Memory B cell (primary cell): ENCODE measurements at regions not wholly inside any gene's neighbourhood (a gene's known extent, or its start where the extent isn't known, plus 50 kb on each side); places are given as distances from the start of the nearest gene placed in this dataset.

Experiments
- ATAC-seq: fragments of 150-1000 bp; cut with Tn5 transposase; 2 replicates; pipeline ENCODE4 v1.10.0; 2021; ENCODE audit warnings: low read depth, mild to moderate bottlenecking, moderate library complexity
- DNase-seq, 2 donors: peaks; one replicate each; pipeline ENCODE4 v3.0.0; 2022; ENCODE audit warnings: low spot score in 2 of 2
- H3K27ac Mint-ChIP-seq: one replicate; pipeline ENCODE4 v1.8.0; 2022; ENCODE audit warnings: mild to moderate bottlenecking, moderate library complexity, mixed read lengths
- H3K27me3 Mint-ChIP-seq: one replicate; pipeline ENCODE4 v1.8.0; 2022; ENCODE audit warnings: mixed read lengths
- H3K36me3 Mint-ChIP-seq: one replicate; pipeline ENCODE4 v1.8.0; 2022; ENCODE audit warnings: mild to moderate bottlenecking, mixed read lengths
- H3K4me1 Mint-ChIP-seq: one replicate; pipeline ENCODE4 v1.8.0; 2022; ENCODE audit warnings: mixed read lengths
- H3K4me3 Mint-ChIP-seq: one replicate; pipeline ENCODE4 v1.8.0; 2022; ENCODE audit warnings: mild to moderate bottlenecking, moderate library complexity, mixed read lengths
- H3K9me3 Mint-ChIP-seq: one replicate; pipeline ENCODE4 v1.8.0; 2022; ENCODE audit warnings: mixed read lengths

DNA sequence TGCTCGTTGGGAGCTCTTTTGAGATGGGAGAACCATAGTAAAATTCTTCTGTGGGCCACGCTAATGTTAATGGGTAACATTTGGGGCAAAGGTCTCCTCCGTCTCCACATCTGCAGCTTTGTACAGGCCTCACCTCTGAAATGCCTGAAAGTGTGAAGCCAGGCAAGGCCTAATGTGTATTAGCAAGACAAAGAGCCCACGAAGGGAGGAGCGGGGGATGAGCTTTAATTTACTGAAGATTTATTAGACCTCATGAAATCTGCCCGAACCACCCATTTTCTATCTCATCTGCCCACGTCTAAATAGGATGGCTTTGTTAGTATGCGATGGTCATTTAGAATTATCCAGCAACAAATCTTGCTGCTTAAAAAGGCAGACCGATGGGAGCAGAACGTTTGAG is 408.9 kb downstream of the PMP22 start:
- no peaks in the 10 kb centered on the region for H3K36me3 Mint-ChIP-seq

DNA sequence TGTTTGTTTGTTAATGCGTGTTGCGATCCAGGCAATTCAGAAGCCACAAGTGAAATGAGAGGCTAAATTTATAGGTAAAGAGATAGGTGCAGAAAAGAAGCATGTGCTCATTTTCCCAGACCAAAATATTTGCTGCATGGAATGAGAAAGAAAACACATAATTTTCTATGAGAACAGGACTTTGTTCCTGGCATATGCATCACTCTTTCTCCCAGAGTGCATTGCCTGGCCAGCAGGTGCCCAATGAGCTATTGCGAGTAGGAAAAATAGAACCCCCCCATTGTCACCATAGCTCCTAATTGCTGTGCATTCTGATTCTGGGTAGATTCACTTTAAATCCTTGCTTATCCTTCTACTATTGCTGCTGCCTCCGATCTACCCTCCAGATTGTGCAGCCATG is 410.4 kb downstream of the PMP22 start:
- H3K9me3 Mint-ChIP-seq = no peaks in the 10 kb centered on the region
- H3K36me3 Mint-ChIP-seq = no peaks in the 10 kb centered on the region
- ATAC-seq (no peak), DNase-seq (no peak)
- no peaks in the 10 kb centered on the region for H3K27me3 Mint-ChIP-seq
- H3K27ac Mint-ChIP-seq = no peak overlapping the region
- no peaks in the 10 kb centered on the region for H3K4me1 Mint-ChIP-seq
- no peak overlapping the region for H3K4me3 Mint-ChIP-seq

More for the DNA sequence above, 408.9 kb downstream of the PMP22 start:
- DNase-seq = no peak
- no peaks in the 10 kb centered on the region for H3K9me3 Mint-ChIP-seq
- no peaks in the 10 kb centered on the region for H3K27me3 Mint-ChIP-seq
- no peak for ATAC-seq
- H3K27ac Mint-ChIP-seq = no peak overlapping the region
- no peaks in the 10 kb centered on the region for H3K4me1 Mint-ChIP-seq
- H3K4me3 Mint-ChIP-seq = no peak overlapping the region

DNA sequence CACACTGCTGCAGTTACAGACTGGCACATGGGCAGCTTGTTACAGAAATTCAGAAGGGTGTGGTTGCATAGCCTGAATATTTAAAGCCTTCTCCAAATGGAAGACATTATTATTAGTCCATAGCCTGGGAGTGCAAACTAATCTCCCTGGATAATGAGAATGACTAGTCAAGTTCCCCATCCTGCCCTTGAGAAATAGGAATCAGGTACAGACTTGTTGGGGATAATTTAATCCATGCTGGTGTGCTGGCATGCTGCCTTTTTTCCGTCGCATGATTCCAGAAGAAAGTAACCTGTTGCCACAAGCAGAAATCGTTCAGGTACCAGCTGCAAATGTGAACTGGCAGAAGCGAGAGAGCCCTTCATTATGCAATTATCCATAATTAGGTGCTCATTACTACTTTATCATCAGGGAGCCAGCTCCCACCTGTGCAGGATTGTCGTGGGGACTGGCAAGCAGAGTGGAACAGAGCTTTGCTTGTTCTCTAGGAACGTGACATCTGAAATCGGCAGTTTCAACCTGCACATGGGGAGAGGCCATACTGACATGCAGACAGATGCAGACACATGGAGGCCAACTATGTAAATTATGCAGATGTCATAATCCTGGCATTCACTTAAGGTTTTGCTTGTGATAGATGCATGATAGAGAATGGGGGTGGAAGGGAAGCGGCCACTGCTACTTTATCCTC is 419.4 kb downstream of the PMP22 start:
- no peaks in the 10 kb centered on the region for H3K4me1 Mint-ChIP-seq
- H3K9me3 Mint-ChIP-seq = peaks cover 5% of the 10 kb centered on the region
- DNase-seq (no peak), ATAC-seq (no peak)
- H3K27me3 Mint-ChIP-seq = peaks cover 4% of the 10 kb centered on the region
- H3K27ac Mint-ChIP-seq = no peak overlapping the region
- no peak overlapping the region for H3K4me3 Mint-ChIP-seq
- no peaks in the 10 kb centered on the region for H3K36me3 Mint-ChIP-seq

DNA sequence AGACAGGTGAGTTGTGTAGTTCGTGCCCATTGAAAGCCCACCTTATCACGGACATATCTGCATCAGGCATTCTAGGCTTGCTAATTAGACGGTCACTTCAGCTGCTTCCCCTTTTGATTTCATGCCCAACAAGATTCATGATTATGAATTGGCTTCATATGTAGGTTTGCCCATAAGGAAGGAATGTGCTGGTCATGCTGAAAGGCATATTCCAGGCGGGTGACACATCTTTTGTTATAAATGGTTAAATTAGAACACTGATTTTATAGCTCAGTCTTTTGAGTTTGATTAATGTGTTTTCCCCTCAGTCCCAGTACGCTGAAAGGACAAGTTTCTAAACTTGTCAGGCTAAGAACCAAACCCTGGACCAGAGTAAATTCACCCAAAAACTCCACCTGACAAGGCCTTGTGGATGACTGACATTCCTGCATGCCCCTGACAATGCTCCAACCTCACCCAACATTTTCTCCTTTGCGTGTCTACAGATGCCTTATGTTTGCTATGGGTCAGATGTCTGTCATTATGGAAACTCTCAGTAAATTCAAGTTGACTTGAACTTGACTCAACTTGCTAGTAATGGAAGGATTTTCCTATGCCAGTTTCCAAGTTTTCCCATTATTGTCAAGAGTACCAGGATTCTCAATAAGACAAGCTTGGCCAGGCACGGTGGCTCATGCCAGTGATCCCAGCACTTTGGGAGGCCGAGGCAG is 421.9 kb downstream of the PMP22 start:
- H3K4me1 Mint-ChIP-seq = no peaks in the 10 kb centered on the region
- H3K27me3 Mint-ChIP-seq = peaks cover 5% of the 10 kb centered on the region
- no peaks in the 10 kb centered on the region for H3K36me3 Mint-ChIP-seq
- H3K9me3 Mint-ChIP-seq = peaks cover 4% of the 10 kb centered on the region
- no peak overlapping the region for H3K4me3 Mint-ChIP-seq
- ATAC-seq (no peak), DNase-seq (no peak)
- H3K27ac Mint-ChIP-seq = no peak overlapping the region

DNA sequence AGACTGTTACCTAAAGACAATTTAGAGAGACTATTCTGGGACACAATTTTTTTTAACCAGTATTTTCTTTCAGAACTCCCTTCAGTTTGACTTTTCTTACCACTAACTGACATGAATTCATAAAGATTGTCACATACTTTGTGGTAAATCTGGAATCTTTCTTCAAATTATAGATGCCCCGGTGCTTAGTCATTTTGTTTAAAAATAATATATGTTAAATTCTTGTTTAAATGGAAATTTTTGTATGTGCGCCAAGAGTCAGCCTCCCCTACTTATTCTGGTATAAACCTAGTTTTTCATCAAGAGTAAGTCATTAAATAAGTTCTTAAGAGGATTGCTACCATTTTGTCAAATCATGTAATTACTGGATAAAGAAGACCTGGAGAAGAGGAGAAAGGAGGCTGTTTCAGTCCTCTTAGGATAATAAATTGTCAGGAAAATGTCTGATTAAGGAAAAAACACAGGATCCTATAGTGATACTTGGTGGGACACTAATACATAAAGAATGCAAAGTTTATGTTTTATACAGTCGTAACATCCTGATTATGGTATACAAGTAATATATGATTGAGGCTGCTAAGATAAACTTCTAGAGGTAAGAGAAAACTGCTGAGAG is 424.4 kb downstream of the PMP22 start:
- peaks cover 2% of the 10 kb centered on the region for H3K9me3 Mint-ChIP-seq
- H3K27ac Mint-ChIP-seq = no peak overlapping the region
- ATAC-seq = no peak
- peaks cover 4% of the 10 kb centered on the region for H3K27me3 Mint-ChIP-seq
- H3K4me1 Mint-ChIP-seq = no peaks in the 10 kb centered on the region
- no peaks in the 10 kb centered on the region for H3K36me3 Mint-ChIP-seq
- no peak overlapping the region for H3K4me3 Mint-ChIP-seq
- DNase-seq = no peak

DNA sequence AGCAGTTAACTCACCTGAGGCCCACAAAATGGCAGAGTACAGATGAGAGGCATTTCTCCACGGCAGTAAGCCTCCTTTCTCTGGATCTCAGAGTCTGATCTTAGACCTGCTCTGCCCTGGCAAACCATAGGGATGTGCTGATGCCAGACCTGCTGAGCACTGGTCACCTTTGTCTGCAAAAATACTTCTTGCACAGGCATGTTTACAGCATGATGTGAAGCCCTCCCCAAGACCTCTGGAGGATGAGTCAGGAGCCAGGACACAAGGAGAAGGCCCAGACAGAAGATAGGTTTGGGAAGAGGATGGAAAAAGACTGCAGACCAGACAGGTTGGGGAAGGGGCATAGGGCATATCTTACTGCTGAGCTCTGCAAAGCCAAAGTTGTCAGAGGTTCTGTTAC is 426.6 kb downstream of the PMP22 start:
- DNase-seq = no peak
- Mint-ChIP-seq H3K27me3 (peaks cover 2% of the 10 kb centered on the region), H3K4me1 (no peaks in the 10 kb centered on the region), H3K9me3 (no peaks in the 10 kb centered on the region), H3K27ac (no peak overlapping the region), H3K4me3 (no peak overlapping the region), H3K36me3 (no peaks in the 10 kb centered on the region)
- no peak for ATAC-seq

DNA sequence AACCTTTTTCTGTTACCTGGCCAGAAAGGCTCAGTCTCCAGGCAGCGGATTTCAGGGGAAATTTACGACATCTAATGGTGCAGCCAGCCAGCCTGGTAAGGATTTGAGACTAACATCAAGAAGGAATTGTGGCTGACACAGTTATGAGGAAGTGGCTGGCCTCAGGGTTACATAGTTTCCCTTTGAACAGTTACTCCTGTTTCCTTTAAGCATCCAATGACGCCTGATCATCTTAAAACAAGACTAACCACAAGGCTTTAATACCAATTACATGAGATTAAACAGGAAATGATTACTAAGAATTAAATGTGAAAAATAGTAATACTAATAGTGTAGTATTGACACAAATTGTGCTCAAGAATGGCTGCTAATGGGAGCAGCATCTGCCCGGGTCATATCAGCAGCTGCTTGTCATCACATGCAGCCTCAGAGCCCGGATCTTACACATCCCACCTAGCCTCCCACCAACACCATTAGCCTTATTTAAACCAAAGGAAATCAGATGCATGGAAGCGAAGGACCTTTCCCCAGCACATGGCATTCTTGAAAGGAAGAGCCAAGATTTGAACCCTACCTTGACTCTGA is 431.8 kb downstream of the PMP22 start:
- Mint-ChIP-seq H3K4me3 (no peak overlapping the region), H3K36me3 (no peaks in the 10 kb centered on the region), H3K9me3 (no peaks in the 10 kb centered on the region), H3K4me1 (no peaks in the 10 kb centered on the region), H3K27ac (no peak overlapping the region), H3K27me3 (no peaks in the 10 kb centered on the region)
- no peak for ATAC-seq
- no peak for DNase-seq

DNA sequence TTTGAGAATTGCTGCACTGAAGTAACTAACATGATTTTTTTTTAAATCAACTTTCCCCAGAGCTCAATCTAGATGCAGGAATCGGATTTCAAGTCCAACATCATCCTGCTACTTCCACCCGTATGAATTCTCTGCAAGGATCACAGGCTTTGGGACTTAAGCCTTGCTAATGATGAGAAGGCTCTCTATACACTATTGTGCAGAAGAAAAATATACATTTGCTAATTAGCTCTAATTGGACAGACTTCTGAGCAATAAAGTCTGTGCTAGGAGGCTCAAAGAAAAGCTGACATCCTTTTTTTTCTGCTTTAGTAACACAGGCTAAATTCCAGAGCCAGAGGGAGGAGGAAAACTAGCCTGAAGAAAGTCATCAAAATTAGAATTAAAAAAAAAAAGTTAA is 433.6 kb downstream of the PMP22 start:
- DNase-seq (no peak), ATAC-seq (no peak)
- no peaks in the 10 kb centered on the region for H3K9me3 Mint-ChIP-seq
- H3K4me1 Mint-ChIP-seq = no peaks in the 10 kb centered on the region
- no peak overlapping the region for H3K27ac Mint-ChIP-seq
- no peak overlapping the region for H3K4me3 Mint-ChIP-seq
- no peaks in the 10 kb centered on the region for H3K36me3 Mint-ChIP-seq
- no peaks in the 10 kb centered on the region for H3K27me3 Mint-ChIP-seq

DNA sequence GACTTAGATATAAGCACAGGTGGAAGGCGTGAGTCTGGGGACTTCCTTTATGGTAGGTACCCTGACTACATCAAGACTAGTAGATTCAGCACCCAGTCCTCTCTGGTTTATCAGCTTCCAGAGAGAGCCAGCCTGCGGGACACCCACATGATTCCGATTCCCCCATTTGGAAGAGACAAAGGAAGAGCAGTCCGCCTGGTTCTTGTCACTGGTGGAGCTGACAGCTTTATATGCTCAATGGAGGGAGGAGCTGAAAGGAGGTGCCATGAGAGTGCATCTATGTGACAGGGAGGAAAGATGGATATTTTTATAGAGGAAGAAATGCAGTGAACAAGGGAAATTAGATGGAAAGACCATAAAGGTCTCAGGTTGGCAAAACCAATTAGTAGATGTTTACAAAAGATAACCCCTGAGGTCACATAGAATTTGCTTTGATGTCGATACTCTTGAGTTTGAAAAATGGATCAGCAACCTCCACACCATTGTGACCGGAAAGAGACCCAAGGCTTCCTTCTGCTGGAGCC is 437.7 kb downstream of the PMP22 start:
- no peaks in the 10 kb centered on the region for H3K27me3 Mint-ChIP-seq
- ATAC-seq (no peak), DNase-seq (no peak)
- no peaks in the 10 kb centered on the region for H3K4me1 Mint-ChIP-seq
- H3K36me3 Mint-ChIP-seq = no peaks in the 10 kb centered on the region
- no peak overlapping the region for H3K4me3 Mint-ChIP-seq
- peaks cover 9% of the 10 kb centered on the region for H3K9me3 Mint-ChIP-seq
- no peak overlapping the region for H3K27ac Mint-ChIP-seq

DNA sequence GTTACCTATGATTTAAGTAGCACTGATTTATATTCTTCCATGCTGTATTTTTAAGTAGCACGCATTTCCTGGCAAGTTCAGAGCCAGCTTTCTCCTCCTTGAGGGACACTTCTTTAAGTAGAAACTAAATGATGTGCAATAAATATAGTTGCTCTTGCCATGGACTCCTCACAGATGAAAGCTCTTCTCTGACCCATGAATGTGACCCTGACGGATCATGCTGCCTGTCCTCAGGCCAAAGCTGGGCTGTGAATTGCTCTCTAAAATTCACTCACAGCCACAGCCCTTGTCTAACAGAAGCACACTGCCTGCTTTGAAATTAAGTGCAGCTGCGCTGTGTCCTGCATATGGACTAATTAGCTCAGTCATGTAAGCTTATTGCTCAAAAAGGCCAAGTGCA is 438.8 kb downstream of the PMP22 start:
- H3K4me1 Mint-ChIP-seq = no peaks in the 10 kb centered on the region
- no peak overlapping the region for H3K27ac Mint-ChIP-seq
- no peaks in the 10 kb centered on the region for H3K27me3 Mint-ChIP-seq
- H3K4me3 Mint-ChIP-seq = no peak overlapping the region
- no peaks in the 10 kb centered on the region for H3K36me3 Mint-ChIP-seq
- peaks cover 9% of the 10 kb centered on the region for H3K9me3 Mint-ChIP-seq
- ATAC-seq (no peak), DNase-seq (no peak)

DNA sequence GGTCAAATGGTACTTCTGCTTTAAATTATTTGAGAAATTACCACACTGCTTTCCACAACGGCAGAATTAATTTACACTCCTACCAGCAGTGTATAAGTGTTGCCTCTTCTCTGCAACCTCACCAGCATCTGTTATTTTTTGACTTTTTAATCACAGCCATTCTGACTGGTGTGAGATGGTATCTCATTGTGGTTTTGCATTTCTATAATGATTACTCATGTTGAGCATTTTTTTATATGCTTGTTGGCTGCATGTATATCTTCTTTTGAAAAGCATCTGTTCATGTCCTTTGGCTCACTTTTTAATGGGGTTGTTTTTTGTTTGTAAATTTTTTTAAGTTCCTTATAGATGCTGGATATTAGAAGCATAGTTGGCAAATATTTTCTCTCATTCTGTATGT is 446.7 kb downstream of the PMP22 start:
- no peak for ATAC-seq
- no peaks in the 10 kb centered on the region for H3K4me1 Mint-ChIP-seq
- no peak overlapping the region for H3K27ac Mint-ChIP-seq
- H3K9me3 Mint-ChIP-seq = peaks cover 3% of the 10 kb centered on the region
- DNase-seq = no peak
- H3K36me3 Mint-ChIP-seq = no peaks in the 10 kb centered on the region
- H3K4me3 Mint-ChIP-seq = no peak overlapping the region
- H3K27me3 Mint-ChIP-seq = peaks cover 8% of the 10 kb centered on the region

DNA sequence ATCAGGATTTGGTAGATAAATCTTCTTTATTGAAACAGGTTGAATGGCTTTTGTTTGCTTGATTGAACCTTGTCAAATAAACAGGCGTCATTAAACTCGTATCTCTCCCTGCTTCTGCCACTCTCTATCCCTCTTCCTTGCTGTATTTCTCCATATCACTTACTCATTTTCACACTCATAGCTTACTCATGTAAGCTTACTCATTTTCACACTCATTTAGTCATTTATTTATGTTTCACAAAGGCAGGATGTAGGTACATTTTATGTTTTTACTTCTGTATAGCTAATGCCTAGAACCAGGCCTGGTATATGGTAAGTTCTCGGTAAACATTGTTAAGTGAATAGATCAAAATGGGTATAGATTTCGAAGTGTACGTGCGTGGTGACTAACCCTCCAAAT is 450.0 kb downstream of the PMP22 start:
- H3K4me1 Mint-ChIP-seq = no peaks in the 10 kb centered on the region
- no peaks in the 10 kb centered on the region for H3K36me3 Mint-ChIP-seq
- H3K4me3 Mint-ChIP-seq = no peak overlapping the region
- DNase-seq = no peak
- H3K27ac Mint-ChIP-seq = no peak overlapping the region
- ATAC-seq = no peak
- peaks cover 4% of the 10 kb centered on the region for H3K9me3 Mint-ChIP-seq
- peaks cover 8% of the 10 kb centered on the region for H3K27me3 Mint-ChIP-seq

DNA sequence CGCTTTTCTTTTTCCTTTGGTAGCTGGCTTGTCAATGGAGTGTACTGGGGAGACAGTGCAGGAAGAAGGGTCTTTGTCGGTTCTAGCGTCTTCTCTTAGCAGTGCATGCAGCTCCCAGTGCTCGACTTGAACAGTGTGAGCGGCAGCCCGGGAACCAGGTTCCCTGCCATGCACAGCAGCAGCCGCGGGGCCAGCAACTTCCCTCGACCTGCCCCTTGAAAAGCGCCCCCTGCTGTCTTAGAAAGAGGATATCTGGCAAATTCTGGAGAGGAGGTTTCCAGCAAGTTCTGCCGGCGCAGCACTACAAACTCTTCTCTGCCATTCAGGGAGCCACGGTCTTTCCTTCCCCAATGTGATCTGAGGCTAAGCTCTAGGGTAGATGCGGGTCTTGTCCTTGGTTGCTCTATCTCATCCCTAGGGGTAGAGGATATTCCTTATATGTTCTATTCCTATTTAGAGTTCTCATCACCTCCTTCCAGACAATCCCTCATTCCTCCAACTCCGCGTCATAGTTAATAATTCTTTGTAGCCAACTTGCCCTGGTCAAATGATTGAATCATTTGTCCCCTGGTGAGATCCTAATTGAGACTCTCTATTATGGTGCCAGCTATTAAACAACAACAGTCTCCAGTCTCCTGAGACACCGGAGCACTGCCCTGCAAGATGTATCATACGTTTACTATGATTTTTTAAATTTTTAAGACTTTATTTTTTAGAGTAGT is 451.3 kb downstream of the PMP22 start:
- H3K4me1 Mint-ChIP-seq = no peaks in the 10 kb centered on the region
- H3K4me3 Mint-ChIP-seq = no peak overlapping the region
- no peak overlapping the region for H3K27ac Mint-ChIP-seq
- no peak for DNase-seq
- peaks cover 5% of the 10 kb centered on the region for H3K27me3 Mint-ChIP-seq
- no peaks in the 10 kb centered on the region for H3K36me3 Mint-ChIP-seq
- no peak for ATAC-seq
- peaks cover 2% of the 10 kb centered on the region for H3K9me3 Mint-ChIP-seq

DNA sequence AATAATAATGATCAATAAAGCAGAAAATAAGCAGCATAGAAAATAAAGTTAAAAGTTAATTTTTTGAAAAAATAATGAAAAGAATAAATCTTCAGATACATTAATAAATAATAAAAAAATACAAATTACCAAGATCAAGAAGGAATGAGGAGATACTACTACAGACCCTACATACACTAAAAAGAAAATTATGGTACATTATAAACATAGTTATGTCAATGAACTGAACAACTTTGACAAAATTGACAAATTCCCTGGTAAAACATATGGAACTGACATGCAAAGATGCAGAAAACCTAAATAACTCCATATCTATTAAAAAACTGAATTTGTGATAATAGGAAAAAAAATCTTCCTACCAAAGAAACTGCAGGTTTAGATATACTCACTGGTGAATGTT is 456.7 kb downstream of the PMP22 start:
- DNase-seq (no peak), ATAC-seq (no peak)
- Mint-ChIP-seq H3K36me3 (peaks cover 2% of the 10 kb centered on the region), H3K9me3 (peaks cover 3% of the 10 kb centered on the region), H3K4me1 (no peaks in the 10 kb centered on the region), H3K27me3 (peaks cover 3% of the 10 kb centered on the region), H3K27ac (no peak overlapping the region), H3K4me3 (no peak overlapping the region)
